HG03442 (cell line): ENCODE measurements at regions not wholly inside any gene's neighbourhood (a gene's known extent, or its start where the extent isn't known, plus 50 kb on each side); places are given as distances from the start of the nearest gene placed in this dataset.

ENCODE experiments used
- ATAC-seq: cut with Tn5 transposase; IDR thresholded peaks from one replicate; pipeline ENCODE4 v1.9.1; 2021; ENCODE audit warnings: mild to moderate bottlenecking, moderate library complexity; ENCODE audit not compliant: unreplicated experiment

DNA sequence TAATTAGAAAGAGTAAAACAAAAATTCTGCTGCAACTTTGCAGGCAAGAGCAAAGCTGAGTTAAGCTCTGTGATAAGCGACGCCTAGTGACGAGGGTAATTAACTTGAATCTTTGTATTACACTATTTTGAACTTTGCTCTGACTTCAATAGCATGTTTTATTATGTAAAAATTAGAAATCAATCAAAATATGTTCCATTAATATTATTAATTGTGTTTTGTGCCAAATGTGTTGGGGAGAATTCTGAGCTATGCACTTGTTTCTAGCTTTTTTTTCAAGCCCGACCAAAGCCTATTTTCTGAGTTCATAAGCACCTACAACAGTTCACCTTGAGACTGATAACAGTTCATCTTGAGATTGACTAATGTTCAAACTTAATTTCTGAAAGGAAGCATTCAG is 90.1 kb upstream of the PDE3A start:
- no peak for ATAC-seq

DNA sequence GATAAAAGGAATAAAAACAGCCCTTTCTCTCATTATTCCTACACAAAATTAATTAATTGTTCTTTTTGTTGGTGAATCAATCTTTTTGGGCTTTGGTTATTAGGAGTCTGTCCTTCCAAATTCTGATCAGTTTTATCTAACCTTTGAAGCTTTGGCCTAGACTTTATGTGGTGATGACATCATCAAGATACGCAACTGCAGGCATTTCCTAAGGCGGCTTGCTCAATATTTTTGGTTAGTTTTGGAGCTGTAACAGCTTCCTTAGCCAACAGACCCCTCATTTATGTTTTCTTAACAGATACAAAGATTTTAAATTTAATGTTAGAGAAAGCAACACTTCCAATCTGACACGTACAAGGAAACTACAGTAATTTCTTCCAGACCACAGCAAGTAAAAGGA is 87.8 kb upstream of the PDE3A start:
- ATAC-seq: no peak

DNA sequence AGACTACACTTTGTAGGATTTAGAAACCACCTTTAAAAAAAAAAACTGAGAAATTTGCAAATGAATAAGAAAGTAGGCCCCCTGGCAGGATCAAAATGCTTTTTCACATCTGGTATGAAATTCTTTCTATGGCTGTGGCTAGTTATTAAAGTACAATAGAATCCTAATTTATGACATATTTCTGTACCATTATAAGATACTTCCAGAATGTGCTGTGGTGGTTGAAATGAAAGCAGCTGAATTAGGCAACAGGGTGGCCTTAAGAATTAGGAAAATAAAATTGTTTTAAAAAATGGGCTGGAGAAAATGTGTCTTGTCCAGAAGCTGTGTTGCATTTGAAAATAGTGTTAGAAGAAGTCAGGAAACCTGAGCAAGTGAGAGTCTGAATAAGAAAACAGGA is 85.9 kb upstream of the PDE3A start:
- no peak for ATAC-seq

GRCh38 chr12:20283482-20283881 is 84.9 kb upstream of the PDE3A start:
- no peak for ATAC-seq

DNA sequence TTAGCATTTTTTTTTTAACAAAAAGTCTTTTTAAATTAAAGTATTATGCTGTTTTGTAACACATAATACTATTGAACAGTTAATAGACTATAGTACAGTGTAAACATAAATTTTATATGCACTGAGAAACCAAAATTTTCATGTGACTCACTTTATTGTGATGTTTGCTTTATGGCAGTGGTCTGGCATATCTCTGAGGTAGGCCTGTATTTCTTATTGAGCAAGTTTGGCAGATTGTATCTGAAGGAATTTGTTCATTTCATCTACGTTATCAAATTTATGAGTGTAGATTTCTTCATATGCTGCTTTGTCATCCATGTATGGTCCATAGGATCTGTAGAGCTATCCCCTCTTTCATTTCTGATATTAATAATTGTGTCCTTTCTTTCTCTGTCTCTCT is 78.8 kb upstream of the PDE3A start:
- ATAC-seq: no peak

DNA sequence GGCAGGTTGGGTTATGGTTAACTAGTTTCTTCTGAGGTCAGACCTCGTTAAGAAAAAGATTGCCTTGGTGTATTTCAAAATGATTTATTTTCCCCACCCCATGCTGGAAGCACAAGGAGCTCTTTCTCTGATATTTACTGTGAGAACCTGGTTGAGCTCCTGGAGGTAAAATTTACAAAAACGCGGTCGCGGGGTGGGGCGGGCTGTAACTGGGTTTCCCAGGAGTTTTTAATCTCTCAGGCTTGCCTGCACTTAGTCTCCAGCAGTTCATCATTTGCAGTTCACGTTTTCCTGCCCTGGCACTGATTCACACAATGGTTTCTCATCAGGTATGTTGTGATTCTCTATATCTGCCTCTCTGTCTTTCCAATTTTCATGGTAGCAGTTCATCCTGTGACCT is 67.9 kb upstream of the PDE3A start:
- ATAC-seq: no peak

- no peak for ATAC-seq
These were observed 62.9 kb upstream of the PDE3A start for GRCh38 chr12:20305470-20305869.

- no peak for ATAC-seq
These were observed 58.7 kb upstream of the PDE3A start for GRCh38 chr12:20309504-20310148.

DNA sequence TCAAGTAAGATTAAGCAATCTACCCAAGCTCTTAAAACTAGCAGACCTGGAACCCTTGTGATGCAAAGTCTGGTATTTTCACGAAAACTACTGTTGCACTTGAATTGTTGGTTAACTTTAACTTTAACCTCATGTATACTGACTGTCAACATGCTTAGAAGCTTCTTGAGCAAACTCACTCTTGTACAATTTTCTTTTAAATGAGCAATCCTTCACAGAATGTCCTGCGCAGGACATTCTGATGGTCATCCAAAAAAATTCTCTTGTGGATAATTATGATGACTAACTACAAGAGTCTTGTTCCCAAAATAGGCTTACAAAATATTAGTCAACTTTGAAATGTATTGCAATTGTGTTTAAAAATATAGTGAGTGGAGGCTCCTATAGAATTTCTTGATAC is 54.0 kb upstream of the PDE3A start:
- no peak for ATAC-seq

GRCh38 chr12:20317554-20317953 is 50.8 kb upstream of the PDE3A start:
- ATAC-seq: no peak
